HepG2 (cell line): ENCODE measurements at regions not wholly inside any gene's neighbourhood (a gene's known extent, or its start where the extent isn't known, plus 50 kb on each side); places are given as distances from the start of the nearest gene placed in this dataset.

ENCODE experiments used
- CTCF ChIP-seq: sonication (generic); formaldehyde crosslinking; IDR thresholded peaks from 2 replicates; pipeline ENCODE4 v1.5.0; 2020; ENCODE audit warnings: mild to moderate bottlenecking, missing genetic modification reagents, moderate library complexity
- MAZ ChIP-seq, 2 experiments: sonication (generic) in 1 of 2; formaldehyde crosslinking in 1 of 2; IDR thresholded peaks; 2 replicates each; pipeline versions ENCODE4 v1.5.0 to v1.6.1; 2012 to 2020; ENCODE audit warnings: low read depth in 2 of 2, mild to moderate bottlenecking in 2 of 2, borderline replicate concordance in 1 of 2, improper control_type of control experiment in 1 of 2, low read length in 1 of 2, missing genetic modification reagents in 1 of 2, moderate library complexity in 1 of 2

- no peak for TF ChIP-seq CTCF (CRISPR knock-in tag)
- TF ChIP-seq MAZ (IDR thresholded peaks at IDR 0.05; ENCODE audit: borderline replicate concordance, low read depth, low read length), result no peak
- TF ChIP-seq MAZ (CRISPR knock-in tag; IDR thresholded peaks at IDR 0.05; ENCODE audit: low read depth), result no peak
Observed at GRCh38 chr12:84305144-84305543, 607.5 kb downstream of the SLC6A15 start.
